ENCODE measurements at regions not wholly inside any gene's neighbourhood (a gene's known extent, or its start where the extent isn't known, plus 50 kb on each side); places are given as distances from the start of the nearest gene placed in this dataset.

GRCh38 chr9:16252616-16253015 is 617.9 kb downstream of the BNC2 start:
- intact Hi-C loops (cut with DNase I) = loop anchor here in 1 of 2 donors (1.0 kb wide), 1 partner anchor 17 kb away; no protein-coding TSS in a partner anchor
- DNase-seq (ENCODE audit: low spot score) = no peak

GRCh38 chr9:16254674-16255073 is 615.8 kb downstream of the BNC2 start:
- intact Hi-C loops (cut with DNase I) = no loop called here
- DNase-seq (ENCODE audit: low spot score) = no peak

- intact Hi-C loops (cut with DNase I) = no loop called here
- DNase-seq (ENCODE audit: low spot score) = no peak
Observed at GRCh38 chr9:16255217-16255616, 615.3 kb downstream of the BNC2 start.

- intact Hi-C loops (cut with DNase I) = no loop called here
- DNase-seq (ENCODE audit: low spot score) = no peak
Observed at GRCh38 chr9:16257604-16258003, 612.9 kb downstream of the BNC2 start.

GRCh38 chr9:16258191-16258590 is 612.3 kb downstream of the BNC2 start:
- intact Hi-C loops (cut with DNase I) = no loop called here
- DNase-seq (ENCODE audit: low spot score) = no peak

GRCh38 chr9:16258708-16259107 is 611.8 kb downstream of the BNC2 start:
- no peak for DNase-seq (ENCODE audit: low spot score)
- intact Hi-C loops (cut with DNase I) = no loop called here

- intact Hi-C loops (cut with DNase I) = no loop called here
Observed at GRCh38 chr9:16262477-16263261, 607.8 kb downstream of the BNC2 start.

GRCh38 chr9:16265688-16266087 is 604.8 kb downstream of the BNC2 start:
- intact Hi-C loops (cut with DNase I) = no loop called here
- no peak for DNase-seq (ENCODE audit: low spot score)

More at GRCh38 chr9:16262477-16263261, 607.8 kb downstream of the BNC2 start:
- DNase-seq (ENCODE audit: low spot score) = no peak

- no peak for DNase-seq (ENCODE audit: low spot score)
- intact Hi-C loops (cut with DNase I) = no loop called here
Observed at GRCh38 chr9:16266648-16267276, 603.7 kb downstream of the BNC2 start.

GRCh38 chr9:16267281-16268066 is 603.0 kb downstream of the BNC2 start:
- DNase-seq (ENCODE audit: low spot score) = no peak
- intact Hi-C loops (cut with DNase I) = no loop called here

GRCh38 chr9:16268067-16268881 is 602.2 kb downstream of the BNC2 start:
- DNase-seq (ENCODE audit: low spot score) = no peak
- intact Hi-C loops (cut with DNase I) = no loop called here

- DNase-seq (ENCODE audit: low spot score) = no peak
- intact Hi-C loops (cut with DNase I) = loop anchor here in 1 of 2 donors (1.0 to 10.0 kb wide), 2 partner anchors 28 to 1007 kb away; no protein-coding TSS in a partner anchor
Observed at GRCh38 chr9:16271967-16272366, 598.5 kb downstream of the BNC2 start.

- DNase-seq (ENCODE audit: low spot score) = no peak
- intact Hi-C loops (cut with DNase I) = loop anchor here in 1 of 2 donors (1.0 to 10.0 kb wide), 2 partner anchors 28 to 1008 kb away; no protein-coding TSS in a partner anchor
Observed at GRCh38 chr9:16272776-16273175, 597.7 kb downstream of the BNC2 start.

GRCh38 chr9:16275795-16276624 is 594.5 kb downstream of the BNC2 start:
- DNase-seq (ENCODE audit: low spot score) = no peak
- intact Hi-C loops (cut with DNase I) = loop anchor here in 1 of 2 donors (10.0 kb wide), 1 partner anchor 1011 kb away; no protein-coding TSS in a partner anchor

GRCh38 chr9:16276866-16277265 is 593.6 kb downstream of the BNC2 start:
- DNase-seq (ENCODE audit: low spot score) = no peak
- intact Hi-C loops (cut with DNase I) = loop anchor here in 1 of 2 donors (10.0 kb wide), 1 partner anchor 1012 kb away; no protein-coding TSS in a partner anchor

GRCh38 chr9:16277471-16277960 is 593.0 kb downstream of the BNC2 start:
- no peak for DNase-seq (ENCODE audit: low spot score)
- intact Hi-C loops (cut with DNase I) = loop anchor here in 1 of 2 donors (10.0 kb wide), 1 partner anchor 1013 kb away; no protein-coding TSS in a partner anchor

- intact Hi-C loops (cut with DNase I) = loop anchor here in 1 of 2 donors (10.0 kb wide), 1 partner anchor 1014 kb away; no protein-coding TSS in a partner anchor
- no peak for DNase-seq (ENCODE audit: low spot score)
Observed at GRCh38 chr9:16278326-16278999, 592.0 kb downstream of the BNC2 start.

Measured in posterior vena cava (tissue), 2 donors.